ENCODE measurements at regions not wholly inside any gene's neighbourhood (a gene's known extent, or its start where the extent isn't known, plus 50 kb on each side); places are given as distances from the start of the nearest gene placed in this dataset.
"Not testable (repeated sequence)": the region's sequence is repeated elsewhere in the genome, so short reads cannot be mapped to it uniquely, and the experiment has no call there.

DNA sequence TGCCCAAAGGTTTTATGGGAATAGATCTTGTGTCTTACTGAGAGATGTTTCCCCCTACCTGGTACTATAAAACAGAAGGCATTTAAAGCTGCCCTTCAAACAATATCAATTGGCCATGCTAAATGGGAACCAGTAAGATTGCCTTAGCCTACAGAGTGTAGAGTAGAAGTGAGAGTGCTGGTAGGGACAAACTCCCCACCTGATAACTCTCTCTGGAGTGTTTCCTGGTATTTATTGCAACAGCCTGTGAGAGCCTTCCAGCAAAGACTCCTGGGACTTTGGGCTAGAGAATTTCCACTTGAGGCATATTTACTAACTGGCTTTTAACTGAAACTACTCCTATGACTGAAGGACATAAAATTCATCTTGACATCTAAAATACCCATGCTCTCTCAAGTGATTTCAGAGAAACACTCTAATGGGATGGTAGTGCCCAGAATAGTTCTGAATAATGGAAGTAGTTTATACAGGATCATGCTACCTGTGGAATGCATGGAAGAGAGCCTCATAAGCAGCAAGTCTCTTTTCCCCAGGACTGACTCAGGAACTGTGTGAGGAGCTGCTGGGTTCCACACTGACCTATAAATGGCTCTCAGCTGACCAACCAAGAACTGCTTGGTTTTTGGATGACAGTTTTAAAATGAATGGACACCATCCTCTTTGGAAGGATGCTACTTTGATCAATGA is 132.7 kb upstream of the SLITRK5 start:
- DNase-seq (ENCODE audit: low read depth in 2 of 2), result no peak

DNA sequence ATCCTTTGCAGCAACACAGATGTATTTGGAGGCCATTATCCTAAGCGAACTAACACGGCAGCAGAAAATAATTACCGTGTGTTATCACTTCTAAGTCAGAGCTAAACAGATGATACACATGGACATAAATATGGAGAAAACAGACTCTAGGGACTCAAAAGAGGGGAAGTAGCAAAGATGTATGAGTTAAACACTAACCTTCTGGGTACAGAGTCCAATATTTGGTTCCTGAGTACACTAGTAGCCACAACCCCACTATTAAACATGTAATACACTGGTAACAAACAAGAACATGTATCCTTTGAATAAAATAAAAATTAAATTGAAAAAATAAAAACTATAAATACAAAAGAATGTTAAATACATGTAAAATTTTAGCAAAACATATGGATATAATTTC is 118.0 kb upstream of the SLITRK5 start:
- no peak for DNase-seq (ENCODE audit: low read depth in 2 of 2)

DNA sequence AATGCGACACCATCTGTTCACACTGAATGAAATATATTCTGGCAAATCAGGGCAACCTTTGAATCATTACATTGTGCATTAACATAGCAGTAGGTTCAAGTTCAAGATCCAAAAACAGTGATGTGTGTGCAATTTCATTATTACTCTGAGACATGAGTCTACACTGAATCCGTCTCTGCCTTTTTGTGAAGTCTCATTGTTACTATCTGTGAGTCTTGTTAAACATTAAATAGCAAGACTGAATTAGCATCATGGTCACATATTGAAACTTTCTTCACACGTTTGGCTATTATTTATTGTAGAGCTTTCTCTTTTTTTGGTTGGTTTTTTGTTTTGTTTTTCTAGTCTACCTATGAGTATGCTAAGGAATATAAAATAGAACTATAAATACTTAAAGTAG is 117.1 kb upstream of the SLITRK5 start:
- DNase-seq (ENCODE audit: low read depth in 2 of 2), result no peak

DNA sequence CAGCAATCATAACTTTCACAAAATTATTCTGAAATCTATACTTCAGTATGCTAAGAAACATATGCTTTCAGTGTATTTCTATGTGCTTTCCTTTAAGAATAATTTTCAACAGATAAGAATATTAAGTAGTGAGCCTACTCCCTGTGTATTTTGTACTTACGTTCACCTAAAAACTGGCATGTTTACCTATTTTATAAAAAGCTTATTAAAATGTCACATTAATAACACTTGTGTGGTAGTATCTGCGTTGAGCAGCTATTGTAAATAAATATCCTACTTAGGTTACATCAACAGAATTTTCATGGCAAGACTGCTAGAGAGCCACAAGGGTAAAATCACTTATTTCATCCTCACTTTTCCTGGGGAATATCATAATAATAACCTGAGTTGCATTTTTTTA is 113.4 kb upstream of the SLITRK5 start:
- no peak for DNase-seq (ENCODE audit: low read depth in 2 of 2)

DNA sequence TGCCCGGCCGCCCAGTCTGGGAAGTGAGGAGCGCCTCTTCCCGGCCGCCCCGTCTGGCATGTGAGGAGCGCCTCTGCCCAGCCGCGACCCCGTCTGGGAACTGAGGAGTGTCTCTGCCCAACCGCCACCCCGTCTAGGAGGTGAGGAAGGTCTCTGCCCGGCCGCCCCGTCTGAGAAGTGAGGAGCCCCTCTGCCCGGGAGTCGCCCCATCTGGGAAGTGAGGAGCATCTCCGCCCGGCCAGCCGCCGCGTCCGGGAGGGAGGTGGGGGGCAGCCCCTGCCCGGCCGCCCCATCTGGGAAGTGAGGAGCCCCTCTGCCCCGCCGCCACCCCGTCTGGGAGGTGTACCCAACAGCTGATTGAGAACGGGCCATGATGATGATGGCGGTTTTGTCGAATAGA is 109.6 kb upstream of the SLITRK5 start:
- not testable (repeated sequence) for DNase-seq (ENCODE audit: low read depth in 2 of 2)

DNA sequence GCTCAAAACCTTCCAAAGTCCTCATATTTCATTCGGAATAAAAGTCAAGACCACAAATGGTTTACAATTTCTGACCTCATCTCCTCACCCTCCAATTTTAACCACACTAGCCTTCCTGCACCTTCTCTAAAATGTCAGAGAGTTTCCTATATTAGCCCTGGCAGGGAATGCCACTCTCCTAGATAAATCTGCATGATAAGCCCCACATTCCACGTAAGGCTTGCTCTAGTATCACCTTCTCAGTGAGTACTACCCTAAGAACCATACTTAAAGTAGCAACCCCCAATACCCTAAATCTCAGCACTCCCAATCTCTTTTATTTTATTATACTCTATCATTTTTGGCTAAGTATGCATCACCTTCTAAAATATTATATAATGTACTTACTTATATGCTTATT is 100.5 kb upstream of the SLITRK5 start:
- no peak for DNase-seq (ENCODE audit: low read depth in 2 of 2)

DNA sequence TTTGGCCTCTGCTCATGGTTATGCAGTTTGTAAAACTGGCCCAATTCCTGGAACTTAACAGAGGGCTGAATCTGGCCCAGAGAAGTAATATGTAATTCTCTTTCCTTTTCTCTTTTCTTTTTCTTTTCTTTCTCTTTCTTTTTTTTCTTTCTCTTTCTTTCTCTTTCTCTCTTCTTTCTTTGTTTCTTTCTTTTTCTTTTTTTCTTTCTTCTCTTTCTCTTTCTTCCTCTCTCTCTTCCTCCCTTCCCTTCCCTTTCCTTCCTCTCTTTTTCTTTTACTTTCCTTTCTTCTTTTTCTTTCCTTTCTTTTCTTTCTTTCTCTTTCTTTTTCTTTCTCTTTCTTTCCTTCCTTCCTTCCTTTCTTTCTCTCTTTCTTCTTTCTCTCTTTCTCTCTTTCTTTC is 88.8 kb upstream of the SLITRK5 start:
- no peak for DNase-seq (ENCODE audit: low read depth in 2 of 2)

DNA sequence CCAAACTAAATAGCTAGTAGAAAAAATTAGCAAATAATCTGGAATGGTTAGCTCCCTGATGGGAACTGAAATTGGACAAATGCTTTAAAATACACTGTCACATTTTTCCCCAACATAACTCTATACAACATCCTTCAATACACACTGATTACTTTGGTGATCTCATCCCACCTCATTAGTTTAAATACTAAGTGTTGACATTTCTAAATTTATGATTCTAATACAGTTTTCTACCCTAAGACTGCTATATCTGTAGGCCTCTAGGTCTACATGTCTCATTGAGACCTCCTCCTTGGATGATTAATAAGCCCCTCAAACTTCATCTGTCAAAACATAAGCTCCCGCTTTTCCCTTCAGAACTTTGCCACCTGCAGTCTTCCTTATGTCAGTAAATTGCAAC is 80.7 kb upstream of the SLITRK5 start:
- no peak for DNase-seq (ENCODE audit: low read depth in 2 of 2)

DNA sequence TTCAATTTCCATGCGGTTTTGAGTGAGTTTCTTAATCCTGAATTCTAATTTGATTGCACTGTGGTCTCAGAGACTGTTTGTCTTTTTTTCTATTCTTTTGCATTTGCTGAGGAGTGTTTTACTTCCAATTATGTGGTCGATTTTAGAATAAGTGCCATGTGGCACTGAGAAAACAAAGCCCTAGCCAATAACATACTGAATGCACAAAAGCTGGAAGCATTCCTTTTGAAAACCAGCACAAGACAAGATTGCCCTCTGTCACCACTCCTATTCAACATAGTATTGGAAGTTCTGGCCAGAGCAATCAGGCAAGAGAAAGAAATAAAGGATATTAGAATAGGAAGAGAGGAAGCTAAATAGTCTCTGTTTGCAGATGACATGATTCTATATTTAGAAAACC is 66.7 kb upstream of the SLITRK5 start:
- not testable (repeated sequence) for DNase-seq (ENCODE audit: low read depth in 2 of 2)

DNA sequence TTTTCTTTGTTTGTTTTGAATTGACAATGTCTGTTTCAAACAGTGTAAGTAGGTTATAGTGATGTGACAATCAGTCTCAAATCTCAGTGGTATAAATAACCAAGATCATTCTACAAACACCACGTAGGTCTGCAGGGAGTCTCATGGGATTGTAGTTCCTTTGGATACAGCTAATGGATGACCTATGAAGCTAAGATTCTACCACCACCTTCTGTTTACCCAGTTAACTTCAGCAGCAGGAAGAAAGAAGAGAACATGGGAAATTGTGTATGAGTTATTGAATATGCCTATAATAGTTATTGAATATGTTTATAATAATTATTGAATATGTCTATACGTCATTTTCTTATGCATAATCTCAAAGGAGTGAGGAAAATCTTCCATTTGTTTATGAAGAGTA is 63.9 kb upstream of the SLITRK5 start:
- DNase-seq (ENCODE audit: low read depth in 2 of 2), result no peak

DNA sequence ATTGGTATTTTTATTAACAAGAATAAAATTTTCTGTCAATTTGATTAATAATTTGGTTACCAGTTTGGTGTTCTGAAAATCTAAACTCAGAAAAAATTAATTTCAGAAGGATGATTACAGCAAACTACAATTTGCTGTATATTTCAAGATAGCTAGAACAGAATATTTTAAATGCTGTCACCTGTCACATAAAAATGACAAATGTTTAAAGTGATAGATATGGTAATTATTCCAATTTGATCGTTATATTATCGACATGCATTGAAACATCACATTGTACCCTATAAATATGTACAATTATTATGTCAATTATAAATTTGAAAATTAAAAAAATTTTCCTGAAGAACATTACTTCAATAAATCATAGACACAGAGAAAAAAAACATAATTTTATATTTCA is 56.9 kb upstream of the SLITRK5 start:
- DNase-seq (ENCODE audit: low read depth in 2 of 2), result no peak
